Left lung (tissue), 4 donors: ENCODE measurements at regions not wholly inside any gene's neighbourhood (a gene's known extent, or its start where the extent isn't known, plus 50 kb on each side); places are given as distances from the start of the nearest gene placed in this dataset.

ENCODE experiments used
- ATAC-seq: fragments of 200-7000 bp; cut with Tn5 transposase; one replicate; pipeline ENCODE4 v1.9.1; 2020; ENCODE audit warnings: moderate library complexity
- DNase-seq, 4 donors: peaks; one replicate each; pipeline ENCODE4 v3.0.0-alpha.2; 2013 to 2020
- H3K27ac ChIP-seq, 2 donors: fragments of 200-600 bp; sonication (generic) in 1 of 2; one replicate each; pipeline versions ENCODE4 v1.5.0 to v1.8.0; 2020 to 2021
- H3K27me3 ChIP-seq, 2 donors: fragments of 200-600 bp; sonication (generic) in 1 of 2; one replicate each; pipeline versions ENCODE4 v1.5.0 to v1.8.0; 2020 to 2021
- H3K36me3 ChIP-seq, 2 donors: fragments of 200-600 bp; sonication (generic) in 1 of 2; one replicate each; pipeline versions ENCODE4 v1.5.0 to v1.8.0; 2020 to 2021
- H3K4me1 ChIP-seq, 2 donors: fragments of 200-600 bp; one replicate each; pipeline ENCODE4 v1.8.0; 2021
- H3K4me3 ChIP-seq, 2 donors: fragments of 200-600 bp; sonication (generic) in 1 of 2; one replicate each; pipeline versions ENCODE4 v1.5.0 to v1.8.0; 2020 to 2021; ENCODE audit warnings: mild to moderate bottlenecking in 1 of 2
- H3K9me3 ChIP-seq, 2 donors: fragments of 200-600 bp; sonication (generic) in 1 of 2; one replicate each; pipeline versions ENCODE4 v1.5.0 to v1.8.0; 2020 to 2021
- intact Hi-C, 2 donors: fragments of 100-400 bp; cut with DNase I; formaldehyde crosslinking; loops; one replicate each; pipeline versions ENCODE4 v1.11.2 to v1.14.2; 2022
- TF ChIP-seq, protein P1 (sequence below), 2 donors: fragments of 200-600 bp; sonication (generic) in 1 of 2; IDR thresholded peaks; one replicate each; pipeline versions ENCODE4 v1.5.0 to v1.8.0; 2021; ENCODE audit warnings: antibody characterized with exemption in 2 of 2
- donor health status: DM: no; HTN: yes; CAD: no.
- donor health status: DM: no; HTN: no; CAD: no.

DNA sequence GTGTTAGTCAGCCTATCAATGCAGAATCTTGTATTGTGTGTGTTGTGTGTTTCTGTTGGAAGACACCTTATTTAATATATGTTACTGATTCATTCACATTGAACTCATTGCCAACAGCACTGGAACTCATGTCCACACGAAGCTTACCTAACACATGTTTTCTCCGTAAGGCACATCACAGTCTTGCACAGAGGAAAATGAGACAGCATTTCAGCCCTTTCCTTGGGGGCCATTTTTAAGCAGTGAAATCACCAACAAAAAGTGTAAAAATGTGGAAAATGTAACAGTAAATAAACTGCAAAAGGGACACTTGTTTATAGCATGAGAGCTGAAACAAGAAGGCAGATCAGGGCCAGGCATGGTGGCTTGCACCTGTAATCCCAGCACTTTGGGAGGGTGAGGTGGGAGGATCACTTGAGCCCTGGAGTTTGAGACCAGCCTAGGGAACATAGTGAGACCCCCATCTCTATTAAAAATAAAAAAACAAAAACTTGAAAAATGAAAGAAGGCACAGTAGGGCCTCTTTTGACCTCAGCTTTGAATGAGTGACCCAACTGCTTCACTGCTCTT, 306.0 kb downstream of the MYCN start:
- TF ChIP-seq, protein P1, sequence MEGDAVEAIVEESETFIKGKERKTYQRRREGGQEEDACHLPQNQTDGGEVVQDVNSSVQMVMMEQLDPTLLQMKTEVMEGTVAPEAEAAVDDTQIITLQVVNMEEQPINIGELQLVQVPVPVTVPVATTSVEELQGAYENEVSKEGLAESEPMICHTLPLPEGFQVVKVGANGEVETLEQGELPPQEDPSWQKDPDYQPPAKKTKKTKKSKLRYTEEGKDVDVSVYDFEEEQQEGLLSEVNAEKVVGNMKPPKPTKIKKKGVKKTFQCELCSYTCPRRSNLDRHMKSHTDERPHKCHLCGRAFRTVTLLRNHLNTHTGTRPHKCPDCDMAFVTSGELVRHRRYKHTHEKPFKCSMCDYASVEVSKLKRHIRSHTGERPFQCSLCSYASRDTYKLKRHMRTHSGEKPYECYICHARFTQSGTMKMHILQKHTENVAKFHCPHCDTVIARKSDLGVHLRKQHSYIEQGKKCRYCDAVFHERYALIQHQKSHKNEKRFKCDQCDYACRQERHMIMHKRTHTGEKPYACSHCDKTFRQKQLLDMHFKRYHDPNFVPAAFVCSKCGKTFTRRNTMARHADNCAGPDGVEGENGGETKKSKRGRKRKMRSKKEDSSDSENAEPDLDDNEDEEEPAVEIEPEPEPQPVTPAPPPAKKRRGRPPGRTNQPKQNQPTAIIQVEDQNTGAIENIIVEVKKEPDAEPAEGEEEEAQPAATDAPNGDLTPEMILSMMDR (IDR thresholded peaks at IDR 0.05), result no peak
- Histone ChIP-seq H3K36me3 (no peaks in the 10 kb centered on the region), H3K4me1 (peaks cover 0 to 3% of the 10 kb centered on the region in 2 donors), H3K27ac (no peak overlapping the region), H3K27me3 (peaks cover 0 to 8% of the 10 kb centered on the region in 2 donors), H3K4me3 (no peak overlapping the region), H3K9me3 (no peaks in the 10 kb centered on the region)
- ATAC-seq, result no peak
- intact Hi-C loops, result no loop called here
- DNase-seq, result no peak

DNA sequence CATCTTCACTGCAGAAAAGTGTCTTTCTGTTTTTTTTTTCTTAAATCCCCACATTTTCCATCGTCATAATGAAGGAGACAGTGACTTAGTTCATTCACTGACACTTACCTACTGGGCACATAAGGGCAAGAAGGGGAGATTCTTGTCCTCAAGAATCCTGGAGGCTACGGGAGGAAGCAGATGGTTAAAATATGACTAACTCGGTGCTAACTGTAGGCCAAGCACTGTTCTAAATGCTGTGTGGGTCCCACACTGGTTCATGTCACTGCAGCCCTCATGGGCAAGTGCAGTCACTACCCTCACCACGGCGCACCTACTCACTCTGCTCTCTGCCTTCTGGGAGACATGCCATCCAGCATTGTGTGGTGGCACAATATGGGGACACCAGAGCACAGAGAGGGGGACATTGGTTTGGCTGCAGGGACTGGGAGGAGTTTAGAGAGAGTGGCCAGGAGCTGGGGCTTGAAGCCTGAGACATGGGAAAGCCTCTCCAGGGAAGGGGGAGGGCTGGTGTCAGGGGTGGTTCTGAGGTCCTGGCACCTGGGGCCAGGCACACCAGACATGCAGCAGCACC, 305.2 kb downstream of the MYCN start:
- Histone ChIP-seq H3K27ac (no peak overlapping the region), H3K4me3 (no peak overlapping the region), H3K27me3 (peaks cover 0 to 8% of the 10 kb centered on the region in 2 donors), H3K9me3 (no peaks in the 10 kb centered on the region), H3K36me3 (no peaks in the 10 kb centered on the region), H3K4me1 (peaks cover 0 to 3% of the 10 kb centered on the region in 2 donors)
- intact Hi-C loops, result no loop called here
- ATAC-seq, result no peak
- DNase-seq, result no peak
- TF ChIP-seq, protein P1 (IDR thresholded peaks at IDR 0.05), result no peak

GRCh38 chr2:16244966-16245320, 304.6 kb downstream of the MYCN start:
- Histone ChIP-seq H3K27me3 (peaks cover 0 to 8% of the 10 kb centered on the region in 2 donors), H3K36me3 (no peaks in the 10 kb centered on the region), H3K9me3 (no peaks in the 10 kb centered on the region), H3K27ac (no peak overlapping the region), H3K4me1 (peaks cover 0 to 3% of the 10 kb centered on the region in 2 donors), H3K4me3 (no peak overlapping the region)
- intact Hi-C loops, result no loop called here
- ATAC-seq (no peak), DNase-seq (no peak)
- TF ChIP-seq, protein P1 (IDR thresholded peaks at IDR 0.05), result no peak

- Histone ChIP-seq H3K9me3 (no peaks in the 10 kb centered on the region), H3K27me3 (peaks cover 0 to 3% of the 10 kb centered on the region in 2 donors), H3K27ac (no peak overlapping the region), H3K36me3 (no peaks in the 10 kb centered on the region), H3K4me3 (no peak overlapping the region), H3K4me1 (peaks cover 0 to 3% of the 10 kb centered on the region in 2 donors)
- no peak for ATAC-seq
- no peak for DNase-seq
- TF ChIP-seq, protein P1 (IDR thresholded peaks at IDR 0.05), result no peak
- intact Hi-C loops, result no loop called here
Observed at GRCh38 chr2:16244153-16244965, 304.0 kb downstream of the MYCN start.

GRCh38 chr2:16243411-16243996, 303.2 kb downstream of the MYCN start:
- Histone ChIP-seq H3K36me3 (no peaks in the 10 kb centered on the region), H3K27ac (no peak overlapping the region), H3K9me3 (no peaks in the 10 kb centered on the region), H3K4me1 (peaks cover 0 to 3% of the 10 kb centered on the region in 2 donors), H3K27me3 (no peaks in the 10 kb centered on the region), H3K4me3 (no peak overlapping the region)
- intact Hi-C loops, result no loop called here
- TF ChIP-seq, protein P1 (IDR thresholded peaks at IDR 0.05), result no peak
- no peak for DNase-seq
- no peak for ATAC-seq
